ENCODE measurements at regions not wholly inside any gene's neighbourhood (a gene's known extent, or its start where the extent isn't known, plus 50 kb on each side); places are given as distances from the start of the nearest gene placed in this dataset.

DNA sequence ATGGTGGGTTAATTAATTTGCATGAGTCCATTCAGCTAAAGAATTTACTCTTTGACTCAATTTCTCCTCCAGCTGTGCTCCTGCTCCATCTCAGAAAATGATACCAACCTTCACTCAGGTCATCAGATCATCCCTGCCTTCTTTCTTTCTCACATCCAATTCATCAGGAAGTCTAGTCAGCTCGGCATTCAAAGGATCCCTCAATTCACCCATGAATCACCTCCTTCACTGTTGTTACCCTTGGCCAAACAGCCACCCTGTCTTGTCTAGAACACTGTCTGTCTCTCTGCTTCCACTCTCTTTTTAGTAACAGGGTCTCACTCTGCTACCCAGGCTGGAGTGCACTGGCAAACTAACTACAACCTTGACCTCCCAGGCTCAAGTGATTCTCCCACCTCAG is 337.4 kb upstream of the SFRP2 start:
- Histone ChIP-seq H3K27ac (no peak overlapping the region), H3K9me3 (no peaks in the 10 kb centered on the region), H3K36me3 (no peaks in the 10 kb centered on the region), H3K4me1 (no peaks in the 10 kb centered on the region), H3K27me3 (no peaks in the 10 kb centered on the region), H3K4me3 (no peak overlapping the region)
- intact Hi-C loops (cut with DNase I) = no loop called here
- no peak for DNase-seq
- ATAC-seq = no peak
- TF ChIP-seq, protein P1, sequence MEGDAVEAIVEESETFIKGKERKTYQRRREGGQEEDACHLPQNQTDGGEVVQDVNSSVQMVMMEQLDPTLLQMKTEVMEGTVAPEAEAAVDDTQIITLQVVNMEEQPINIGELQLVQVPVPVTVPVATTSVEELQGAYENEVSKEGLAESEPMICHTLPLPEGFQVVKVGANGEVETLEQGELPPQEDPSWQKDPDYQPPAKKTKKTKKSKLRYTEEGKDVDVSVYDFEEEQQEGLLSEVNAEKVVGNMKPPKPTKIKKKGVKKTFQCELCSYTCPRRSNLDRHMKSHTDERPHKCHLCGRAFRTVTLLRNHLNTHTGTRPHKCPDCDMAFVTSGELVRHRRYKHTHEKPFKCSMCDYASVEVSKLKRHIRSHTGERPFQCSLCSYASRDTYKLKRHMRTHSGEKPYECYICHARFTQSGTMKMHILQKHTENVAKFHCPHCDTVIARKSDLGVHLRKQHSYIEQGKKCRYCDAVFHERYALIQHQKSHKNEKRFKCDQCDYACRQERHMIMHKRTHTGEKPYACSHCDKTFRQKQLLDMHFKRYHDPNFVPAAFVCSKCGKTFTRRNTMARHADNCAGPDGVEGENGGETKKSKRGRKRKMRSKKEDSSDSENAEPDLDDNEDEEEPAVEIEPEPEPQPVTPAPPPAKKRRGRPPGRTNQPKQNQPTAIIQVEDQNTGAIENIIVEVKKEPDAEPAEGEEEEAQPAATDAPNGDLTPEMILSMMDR (IDR thresholded peaks at IDR 0.05) = no peak

- H3K36me3 ChIP-seq = no peaks in the 10 kb centered on the region
- H3K4me3 ChIP-seq = no peak overlapping the region
- no peak for ATAC-seq
- no peak overlapping the region for H3K27ac ChIP-seq
- TF ChIP-seq, protein P1 (IDR thresholded peaks at IDR 0.05) = no peak
- DNase-seq = no peak
- intact Hi-C loops (cut with DNase I) = no loop called here
- H3K4me1 ChIP-seq = no peaks in the 10 kb centered on the region
- H3K9me3 ChIP-seq = no peaks in the 10 kb centered on the region
- no peaks in the 10 kb centered on the region for H3K27me3 ChIP-seq
Measured at GRCh38 chr4:154125340-154125739, 336.5 kb upstream of the SFRP2 start.

DNA sequence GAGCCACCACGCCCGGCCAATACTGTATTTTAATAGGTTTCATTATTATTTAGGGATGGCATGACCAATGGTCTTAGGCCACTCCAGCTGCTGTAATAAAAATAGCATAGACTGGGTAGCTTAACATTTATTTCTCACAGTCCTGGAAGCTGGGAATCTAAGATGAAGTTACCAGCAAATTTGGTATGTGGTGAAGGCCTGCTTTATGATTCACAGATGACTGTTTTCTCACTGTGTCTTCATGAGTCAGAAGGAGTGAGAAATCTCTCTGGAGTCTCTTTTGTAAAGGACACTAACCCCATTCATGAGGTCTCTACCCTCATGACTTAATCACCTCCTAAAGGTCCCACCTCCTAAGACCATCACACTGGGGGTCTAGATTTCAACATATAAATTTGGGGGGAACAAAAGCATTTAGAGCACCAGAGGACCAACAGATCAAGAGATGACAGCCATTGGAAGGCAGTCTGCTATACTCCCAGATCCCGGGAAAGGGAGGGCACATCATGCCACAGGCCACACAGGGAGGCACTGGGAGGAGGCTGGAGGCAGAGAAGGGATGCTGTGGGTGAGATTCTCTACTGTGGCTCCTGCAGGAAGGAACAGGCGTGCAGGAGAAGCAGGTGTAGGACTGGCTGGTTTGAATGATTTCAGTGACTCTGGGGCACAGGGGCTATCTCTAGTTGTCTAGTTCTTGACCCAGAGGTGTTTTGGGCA is 335.8 kb upstream of the SFRP2 start:
- Histone ChIP-seq H3K9me3 (no peaks in the 10 kb centered on the region), H3K36me3 (no peaks in the 10 kb centered on the region), H3K4me3 (no peak overlapping the region), H3K27me3 (no peaks in the 10 kb centered on the region), H3K4me1 (no peaks in the 10 kb centered on the region), H3K27ac (no peak overlapping the region)
- no peak for DNase-seq
- ATAC-seq = no peak
- intact Hi-C loops (cut with DNase I) = no loop called here
- TF ChIP-seq, protein P1 (IDR thresholded peaks at IDR 0.05) = no peak

DNA sequence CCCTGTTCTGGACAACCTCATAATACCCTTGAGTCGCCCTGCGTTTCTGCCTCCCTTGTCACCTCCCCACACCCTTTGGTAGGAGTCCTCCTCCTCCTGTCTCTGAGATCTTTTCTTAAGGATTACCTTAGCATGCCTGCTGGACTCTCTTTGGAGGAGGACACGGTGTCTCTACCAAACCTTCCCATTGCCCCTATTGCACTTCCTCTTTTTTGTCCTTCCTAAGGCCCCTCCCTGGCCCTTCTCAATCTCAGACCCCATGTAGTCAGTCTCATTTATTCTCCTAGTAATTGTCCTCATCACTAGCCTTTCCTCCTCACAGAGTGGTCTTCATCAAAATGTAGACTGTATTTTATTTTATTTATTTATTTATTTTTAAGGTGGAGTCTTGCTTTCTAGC is 335.0 kb upstream of the SFRP2 start:
- Histone ChIP-seq H3K4me3 (no peak overlapping the region), H3K4me1 (no peaks in the 10 kb centered on the region), H3K36me3 (no peaks in the 10 kb centered on the region), H3K9me3 (no peaks in the 10 kb centered on the region), H3K27ac (no peak overlapping the region), H3K27me3 (no peaks in the 10 kb centered on the region)
- intact Hi-C loops (cut with DNase I) = no loop called here
- TF ChIP-seq, protein P1 (IDR thresholded peaks at IDR 0.05) = no peak
- no peak for ATAC-seq
- DNase-seq = no peak

GRCh38 chr4:154120690-154121345 is 331.9 kb upstream of the SFRP2 start:
- Histone ChIP-seq H3K27me3 (no peaks in the 10 kb centered on the region), H3K36me3 (no peaks in the 10 kb centered on the region), H3K27ac (no peak overlapping the region), H3K4me3 (no peak overlapping the region), H3K9me3 (no peaks in the 10 kb centered on the region), H3K4me1 (no peaks in the 10 kb centered on the region)
- TF ChIP-seq, protein P1 (IDR thresholded peaks at IDR 0.05) = no peak
- no peak for ATAC-seq
- intact Hi-C loops (cut with DNase I) = no loop called here
- no peak for DNase-seq

Data from upper lobe of right lung (tissue), 1 donor.